Common myeloid progenitor, CD34-positive (primary cell): ENCODE measurements at regions not wholly inside any gene's neighbourhood (a gene's known extent, or its start where the extent isn't known, plus 50 kb on each side); places are given as distances from the start of the nearest gene placed in this dataset.

Experiments
- CTCF ChIA-PET: fragments of 350-600 bp; sonication (Branson Sonifier 250); formaldehyde crosslinking; loops from one replicate; lab custom pipeline; 2021; ENCODE audit warnings: antibody characterized with exemption; lab: Charles Lee
- POLR2A ChIA-PET: fragments of 350-600 bp; sonication (Branson Sonifier 250); formaldehyde crosslinking; loops from one replicate; lab custom pipeline; 2021; ENCODE audit warnings: antibody characterized with exemption; lab: Charles Lee
- DNase-seq, 3 donors: peaks; one replicate each; pipeline versions ENCODE4 v3.0.0 to v3.0.0-alpha.2; 2013
- H3K27ac ChIP-seq, 2 experiments: 1 replicate in 1 of 2; 2 replicates in 1 of 2; pipeline ENCODE4 v1.7.0; 2013; ENCODE audit warnings: inconsistent platforms in 2 of 2, low read length in 2 of 2, mild to moderate bottlenecking in 2 of 2, low read depth in 1 of 2, moderate library complexity in 1 of 2; ENCODE audit not compliant: severe bottlenecking in 2 of 2, insufficient read depth in 1 of 2, poor library complexity in 1 of 2
- H3K27me3 ChIP-seq, 5 experiments: replicated peaks in 2 of 5; 1 replicate in 3 of 5; 2 replicates in 2 of 5; pipeline versions ENCODE4 v1.6.1 to v1.7.0; 2013; ENCODE audit warnings: low read length in 4 of 5, mild to moderate bottlenecking in 2 of 5, moderate library complexity in 2 of 5, inconsistent platforms in 1 of 5; ENCODE audit not compliant: insufficient read depth in 5 of 5, control insufficient read depth in 4 of 5
- H3K36me3 ChIP-seq, 4 experiments: 1 replicate in 2 of 4; 2 replicates in 2 of 4; pipeline versions ENCODE4 v1.6.1 to v1.7.0; 2013; ENCODE audit warnings: low read length in 3 of 4, control low read depth in 1 of 4, mild to moderate bottlenecking in 1 of 4; ENCODE audit not compliant: control insufficient read depth in 4 of 4, insufficient read depth in 4 of 4
- H3K4me1 ChIP-seq, 4 experiments: 1 replicate in 3 of 4; 2 replicates in 1 of 4; pipeline versions ENCODE4 v1.6.1 to v1.7.1; 2013; ENCODE audit warnings: low read length in 3 of 4, mild to moderate bottlenecking in 3 of 4, control low read depth in 1 of 4, inconsistent platforms in 1 of 4, moderate library complexity in 1 of 4; ENCODE audit not compliant: control insufficient read depth in 4 of 4, insufficient read depth in 4 of 4; ENCODE audit errors: control extremely low read depth in 1 of 4
- H3K4me3 ChIP-seq, 7 experiments: 1 replicate in 4 of 7; 2 replicates in 3 of 7; pipeline versions ENCODE4 v1.5.1 to v1.7.0; 2013; ENCODE audit warnings: mild to moderate bottlenecking in 7 of 7, low read length in 6 of 7, moderate library complexity in 6 of 7, inconsistent platforms in 2 of 7, low read depth in 2 of 7, control low read depth in 1 of 7; ENCODE audit not compliant: insufficient read depth in 4 of 7, control insufficient read depth in 1 of 7; ENCODE audit errors: extremely low read depth in 1 of 7
- H3K9me3 ChIP-seq, 5 experiments: 1 replicate in 4 of 5; 2 replicates in 1 of 5; pipeline versions ENCODE4 v1.6.1 to v1.7.1; 2013; ENCODE audit warnings: low read length in 4 of 5, mild to moderate bottlenecking in 2 of 5, inconsistent platforms in 1 of 5, low read depth in 1 of 5, moderate library complexity in 1 of 5; ENCODE audit not compliant: control insufficient read depth in 4 of 5, insufficient read depth in 2 of 5; ENCODE audit errors: control extremely low read depth in 1 of 5
- WGBS: methylation state at CpG from one replicate; pipeline ENCODE4 v1.1.5; 2013; ENCODE audit not compliant: insufficient coverage; 5-methylcytosine and 5-hydroxymethylcytosine counted together

GRCh38 chr4:128338634-128339355 lies 51.2 kb upstream of the PGRMC2 start:
- Histone ChIP-seq H3K4me1 (no peaks in the 10 kb centered on the region), H3K27ac (no peak overlapping the region), H3K27me3 (no peaks in the 10 kb centered on the region), H3K9me3 (no peaks in the 10 kb centered on the region), H3K36me3 (no peaks in the 10 kb centered on the region), H3K4me3 (no peak overlapping the region)
- DNase-seq = no peak
- 80% methylated on average over 1 of the region's 4 CpGs for WGBS
- POLR2A ChIA-PET = no interaction called here
- CTCF ChIA-PET = no interaction called here

- POLR2A ChIA-PET = no interaction called here
These were observed 50.2 kb upstream of the PGRMC2 start for GRCh38 chr4:128337863-128338262.

More at GRCh38 chr4:128337863-128338262, 50.2 kb upstream of the PGRMC2 start:
- no peak for DNase-seq
- no peaks in the 10 kb centered on the region for H3K27me3 ChIP-seq
- no peaks in the 10 kb centered on the region for H3K9me3 ChIP-seq
- WGBS = no CpG with 5 or more reads among the region's 2 CpGs
- H3K4me3 ChIP-seq = no peak overlapping the region
- no peaks in the 10 kb centered on the region for H3K4me1 ChIP-seq
- CTCF ChIA-PET = no interaction called here
- H3K36me3 ChIP-seq = no peaks in the 10 kb centered on the region
- no peak overlapping the region for H3K27ac ChIP-seq
